HCT116 (cell line): ENCODE measurements at regions not wholly inside any gene's neighbourhood (a gene's known extent, or its start where the extent isn't known, plus 50 kb on each side); places are given as distances from the start of the nearest gene placed in this dataset.

Experiments
- ATAC-seq: fragments of 200-7000 bp; cut with Tn5 transposase; 2 replicates; pipeline ENCODE4 v1.9.1; 2020; ENCODE audit warnings: mild to moderate bottlenecking, moderate library complexity
- BruUV-seq: library from RNA; stranded (reverse); fragments of 400-500 nt; replicated peaks from 2 replicates; lab custom pipeline; 2021; lab: Mats Ljungman, UMichigan
- CTCF ChIA-PET: fragments of 300-600 bp; sonication (Branson Sonifier 250); formaldehyde crosslinking; loops from one replicate; lab custom pipeline; 2021; ENCODE audit warnings: antibody characterized with exemption; lab: Charles Lee
- POLR2A ChIA-PET: fragments of 300-600, 350-600 bp; sonication (Branson Sonifier 250); formaldehyde crosslinking; loops from one replicate; lab custom pipeline; 2021; ENCODE audit warnings: antibody characterized with exemption; lab: Charles Lee
- RAD21 ChIA-PET, 2 experiments: fragments of 300-600 bp; sonication (Branson Sonifier 250); formaldehyde crosslinking; loops; one replicate each; lab custom pipeline; 2023; ENCODE audit warnings: low total read pairs in 2 of 2; ENCODE audit not compliant: uncharacterized antibody in 2 of 2, unreplicated experiment in 2 of 2, low non-redundant PET in 1 of 2; lab: Charles Lee
- DNase-seq: peaks from one replicate; pipeline ENCODE4 v3.0.0-alpha.2; 2010; ENCODE audit warnings: low read depth, low spot score
- H2AFZ ChIP-seq: fragments of 200-600 bp; shearing (Covaris generic), sonication (generic); 2 replicates; pipeline ENCODE4 v1.6.1; 2017; ENCODE audit warnings: low read depth, mixed run types, mixed read lengths, antibody characterized with exemption, low read length; ENCODE audit not compliant: poor library complexity, severe bottlenecking
- H3K27ac ChIP-seq: 2 replicates; pipeline ENCODE4 v1.5.1; 2012; ENCODE audit warnings: low read depth, low read length
- H3K27me3 ChIP-seq: fragments of 200-600 bp; sonication (generic); 2 replicates; pipeline ENCODE4 v1.6.1; 2016; ENCODE audit warnings: mixed run types, low read length, mixed read lengths; ENCODE audit not compliant: insufficient read depth
- H3K36me3 ChIP-seq, 2 experiments: fragments of 200-500 bp in 1 of 2; fragments of 200-600 bp in 1 of 2; sonication (Bioruptor generic) in 1 of 2; sonication (generic) in 1 of 2; 2 replicates each; pipeline versions ENCODE4 v1.5.1 to v1.6.1; 2014 to 2016; ENCODE audit warnings: low read length in 2 of 2, inconsistent platforms in 1 of 2, mixed read lengths in 1 of 2, mixed run types in 1 of 2; ENCODE audit not compliant: insufficient read depth in 2 of 2, control insufficient read depth in 1 of 2
- H3K4me1 ChIP-seq, 2 experiments: fragments of 200-600 bp in 1 of 2; sonication (generic) in 1 of 2; 2 replicates each; pipeline versions ENCODE4 v1.5.1 to v1.6.1; 2012 to 2017; ENCODE audit warnings: low read length in 2 of 2, inconsistent platforms in 1 of 2, mild to moderate bottlenecking in 1 of 2, mixed read lengths in 1 of 2, mixed run types in 1 of 2, moderate library complexity in 1 of 2; ENCODE audit not compliant: insufficient read depth in 2 of 2, control insufficient read depth in 1 of 2
- H3K4me2 ChIP-seq: fragments of 200-600 bp; sonication (generic); 2 replicates; pipeline ENCODE4 v1.6.1; 2017; ENCODE audit warnings: mixed run types, low read length, mixed read lengths
- H3K4me3 ChIP-seq, 2 experiments: fragments of 200-600 bp in 1 of 2; sonication (generic) in 1 of 2; replicated peaks in 1 of 2; 2 replicates each; pipeline ENCODE4 v1.5.1; 2011 to 2016; ENCODE audit warnings: low read length in 2 of 2, control low read depth in 1 of 2, low read depth in 1 of 2, mild to moderate bottlenecking in 1 of 2, mixed read lengths in 1 of 2, mixed run types in 1 of 2
- H3K79me2 ChIP-seq: fragments of 200-600 bp; sonication (generic); 2 replicates; pipeline ENCODE4 v1.6.1; 2017; ENCODE audit warnings: mild to moderate bottlenecking, mixed run types, low read length, moderate library complexity, mixed read lengths; ENCODE audit not compliant: insufficient read depth
- H3K9ac ChIP-seq: fragments of 200-600 bp; sonication (generic); 2 replicates; pipeline ENCODE4 v1.6.1; 2016; ENCODE audit warnings: low read length, mixed read lengths
- H3K9me2 ChIP-seq: fragments of 200-600 bp; sonication (generic), shearing (Covaris generic); 2 replicates; pipeline ENCODE4 v1.6.1; 2017; ENCODE audit warnings: mixed run types, mild to moderate bottlenecking, moderate library complexity; ENCODE audit not compliant: insufficient read depth
- H3K9me3 ChIP-seq, 2 experiments: fragments of 200-500 bp in 1 of 2; fragments of 200-600 bp in 1 of 2; sonication (Bioruptor generic) in 1 of 2; sonication (generic) in 1 of 2; 2 replicates each; pipeline ENCODE4 v1.6.1; 2014 to 2017; ENCODE audit warnings: low read length in 2 of 2, mixed read lengths in 2 of 2, inconsistent platforms in 1 of 2, low read depth in 1 of 2, mild to moderate bottlenecking in 1 of 2, mixed run types in 1 of 2, moderate library complexity in 1 of 2; ENCODE audit not compliant: control insufficient read depth in 1 of 2, insufficient read depth in 1 of 2
- H4K20me1 ChIP-seq: fragments of 200-600 bp; sonication (generic), shearing (Covaris generic); 2 replicates; pipeline ENCODE4 v1.6.1; 2017; ENCODE audit warnings: mixed run types, mild to moderate bottlenecking, moderate library complexity; ENCODE audit not compliant: insufficient read depth
- ATF3 ChIP-seq: IDR thresholded peaks from 2 replicates; pipeline ENCODE4 v1.6.1; 2012
- CBX3 ChIP-seq: IDR thresholded peaks from 2 replicates; pipeline ENCODE4 v1.6.1; 2012; ENCODE audit warnings: low read depth
- CEBPB ChIP-seq: IDR thresholded peaks from 2 replicates; pipeline ENCODE4 v1.6.1; 2012; ENCODE audit warnings: low read depth
- CTCF ChIP-seq, 3 experiments: fragments of 200-600 bp in 1 of 3; sonication (generic) in 1 of 3; IDR thresholded peaks in 2 of 3; conservative IDR thresholded peaks in 1 of 3; 2 replicates each; pipeline ENCODE4 v1.5.1; 2012 to 2017; ENCODE audit warnings: low read depth in 2 of 3, low read length in 2 of 3, antibody characterized with exemption in 1 of 3, borderline replicate concordance in 1 of 3, control low read depth in 1 of 3, mild to moderate bottlenecking in 1 of 3, mixed read lengths in 1 of 3, mixed run types in 1 of 3, moderate library complexity in 1 of 3; ENCODE audit not compliant: insufficient read depth in 1 of 3
- ELF1 ChIP-seq: IDR thresholded peaks from 2 replicates; pipeline ENCODE4 v1.6.1; 2012; ENCODE audit warnings: low read depth, borderline replicate concordance
- EZH2 ChIP-seq: fragments of 200-600 bp; sonication (generic); IDR thresholded peaks from 2 replicates; pipeline ENCODE4 v1.6.1; 2017; ENCODE audit warnings: antibody characterized with exemption, mixed run types
- EZH2phosphoT487 ChIP-seq: fragments of 200-600 bp; IDR thresholded peaks from 2 replicates; pipeline ENCODE4 v1.6.1; 2018; ENCODE audit warnings: antibody characterized with exemption, borderline replicate concordance
- JUND ChIP-seq: IDR thresholded peaks from 2 replicates; pipeline ENCODE4 v1.6.1; 2012
- POLR2A ChIP-seq: IDR thresholded peaks from 2 replicates; pipeline ENCODE4 v1.7.0; 2011; ENCODE audit warnings: borderline replicate concordance; ENCODE audit not compliant: insufficient read depth, insufficient read length; ENCODE audit errors: extremely low read depth
- POLR2AphosphoS5 ChIP-seq: IDR thresholded peaks from 2 replicates; pipeline ENCODE4 v1.6.1; 2011; ENCODE audit warnings: mild to moderate bottlenecking, low read depth, low read length, moderate library complexity
- RAD21 ChIP-seq: IDR thresholded peaks from 2 replicates; pipeline ENCODE4 v1.6.1; 2012; ENCODE audit warnings: low read depth, mild to moderate bottlenecking
- SIN3A ChIP-seq: IDR thresholded peaks from 2 replicates; pipeline ENCODE4 v1.6.1; 2012; ENCODE audit warnings: low read depth
- SP1 ChIP-seq: IDR thresholded peaks from 2 replicates; pipeline ENCODE4 v1.6.1; 2012; ENCODE audit warnings: low read depth
- YY1 ChIP-seq: IDR thresholded peaks from 2 replicates; pipeline ENCODE4 v1.6.1; 2011; ENCODE audit warnings: low read length, low read depth, moderate library complexity, mild to moderate bottlenecking; ENCODE audit not compliant: insufficient replicate concordance; ENCODE audit errors: extremely low read depth
- intact Hi-C: fragments of 100-400 bp; cut with micrococcal nuclease; formaldehyde crosslinking; loops from 2 replicates; pipeline ENCODE4 v1.10.0; 2022
- TF ChIP-seq, protein P1 (sequence below): IDR thresholded peaks from 2 replicates; pipeline ENCODE4 v1.6.1; 2012; ENCODE audit warnings: low read depth

DNA sequence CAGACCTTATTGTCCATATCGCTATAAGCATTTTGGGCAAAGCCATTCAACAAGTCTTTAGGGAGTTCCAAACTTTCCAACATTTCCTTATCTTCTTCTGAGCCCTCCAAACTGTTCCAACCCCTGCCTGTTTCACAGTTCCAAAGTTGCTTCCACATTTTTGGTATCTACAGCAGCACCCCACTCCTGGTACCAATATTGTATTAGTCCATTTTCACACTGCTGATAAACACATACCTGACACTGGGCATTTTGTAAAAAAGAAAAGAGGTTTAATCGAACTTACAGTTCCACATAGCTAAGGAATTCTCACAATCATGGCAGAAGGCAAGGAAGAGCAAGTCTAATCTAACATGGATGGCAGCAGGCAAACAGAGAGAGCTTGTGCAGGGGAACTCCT lies 834.1 kb upstream of the GBE1 start:
- POLR2A ChIA-PET = no interaction called here
- TF ChIP-seq EZH2 (no peak), YY1 (no peak), SIN3A (no peak), CBX3 (no peak), SP1 (no peak), CTCF (IDR thresholded peaks at IDR 0.05 in 2 of 3, conservative IDR thresholded peaks at IDR 0.05 in 1 of 3; ENCODE audit: borderline replicate concordance in 1 of 3, insufficient read depth in 1 of 3, low read depth in 2 of 3, low read length in 2 of 3) (no peak), EZH2phosphoT487 (no peak), JUND (no peak), RAD21 (no peak), POLR2A (no peak), CEBPB (no peak), ATF3 (no peak), POLR2AphosphoS5 (no peak), ELF1 (no peak)
- TF ChIP-seq, protein P1, sequence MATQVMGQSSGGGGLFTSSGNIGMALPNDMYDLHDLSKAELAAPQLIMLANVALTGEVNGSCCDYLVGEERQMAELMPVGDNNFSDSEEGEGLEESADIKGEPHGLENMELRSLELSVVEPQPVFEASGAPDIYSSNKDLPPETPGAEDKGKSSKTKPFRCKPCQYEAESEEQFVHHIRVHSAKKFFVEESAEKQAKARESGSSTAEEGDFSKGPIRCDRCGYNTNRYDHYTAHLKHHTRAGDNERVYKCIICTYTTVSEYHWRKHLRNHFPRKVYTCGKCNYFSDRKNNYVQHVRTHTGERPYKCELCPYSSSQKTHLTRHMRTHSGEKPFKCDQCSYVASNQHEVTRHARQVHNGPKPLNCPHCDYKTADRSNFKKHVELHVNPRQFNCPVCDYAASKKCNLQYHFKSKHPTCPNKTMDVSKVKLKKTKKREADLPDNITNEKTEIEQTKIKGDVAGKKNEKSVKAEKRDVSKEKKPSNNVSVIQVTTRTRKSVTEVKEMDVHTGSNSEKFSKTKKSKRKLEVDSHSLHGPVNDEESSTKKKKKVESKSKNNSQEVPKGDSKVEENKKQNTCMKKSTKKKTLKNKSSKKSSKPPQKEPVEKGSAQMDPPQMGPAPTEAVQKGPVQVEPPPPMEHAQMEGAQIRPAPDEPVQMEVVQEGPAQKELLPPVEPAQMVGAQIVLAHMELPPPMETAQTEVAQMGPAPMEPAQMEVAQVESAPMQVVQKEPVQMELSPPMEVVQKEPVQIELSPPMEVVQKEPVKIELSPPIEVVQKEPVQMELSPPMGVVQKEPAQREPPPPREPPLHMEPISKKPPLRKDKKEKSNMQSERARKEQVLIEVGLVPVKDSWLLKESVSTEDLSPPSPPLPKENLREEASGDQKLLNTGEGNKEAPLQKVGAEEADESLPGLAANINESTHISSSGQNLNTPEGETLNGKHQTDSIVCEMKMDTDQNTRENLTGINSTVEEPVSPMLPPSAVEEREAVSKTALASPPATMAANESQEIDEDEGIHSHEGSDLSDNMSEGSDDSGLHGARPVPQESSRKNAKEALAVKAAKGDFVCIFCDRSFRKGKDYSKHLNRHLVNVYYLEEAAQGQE = no peak

More for the DNA sequence above, 834.1 kb upstream of the GBE1 start:
- intact Hi-C loops = no loop called here
- BruUV-seq = no TSS peak
- RAD21 ChIA-PET = no interaction called here
- H3K27me3 ChIP-seq = no peaks in the 10 kb centered on the region
- no peak for DNase-seq
- no peaks in the 10 kb centered on the region for H3K9me2 ChIP-seq
- H3K4me1 ChIP-seq = no peaks in the 10 kb centered on the region
- no peaks in the 10 kb centered on the region for H4K20me1 ChIP-seq
- H3K9ac ChIP-seq = no peak overlapping the region
- no peaks in the 10 kb centered on the region for H3K79me2 ChIP-seq
- CTCF ChIA-PET = no interaction called here
- H3K36me3 ChIP-seq = no peaks in the 10 kb centered on the region
- no peak overlapping the region for H3K4me2 ChIP-seq
- no peak overlapping the region for H3K4me3 ChIP-seq
- no peak overlapping the region for H2AFZ ChIP-seq
- no peak overlapping the region for H3K27ac ChIP-seq
- peaks cover 4% of the 10 kb centered on the region in 2 experiments; a peak in 2 of 4 replicates for H3K9me3 ChIP-seq
- no peak for ATAC-seq
